CD4-positive, alpha-beta memory T cell (primary cell): ENCODE measurements at regions not wholly inside any gene's neighbourhood (a gene's known extent, or its start where the extent isn't known, plus 50 kb on each side); places are given as distances from the start of the nearest gene placed in this dataset.

Experiments
- CTCF ChIA-PET: fragments of 350-600 bp; sonication (Branson Sonifier 250); formaldehyde crosslinking; loops from one replicate; lab custom pipeline; 2021; ENCODE audit warnings: inconsistent platforms; ENCODE audit not compliant: partially characterized antibody; lab: Charles Lee
- POLR2A ChIA-PET: fragments of 350-600 bp; sonication (Branson Sonifier 250); formaldehyde crosslinking; loops from one replicate; lab custom pipeline; 2021; ENCODE audit not compliant: partially characterized antibody; lab: Charles Lee
- DNase-seq, 5 donors: peaks; one replicate each; pipeline versions ENCODE4 v3.0.0 to v3.0.0-alpha.2; 2020 to 2022; ENCODE audit warnings: mixed read lengths in 1 of 5
- H3K27ac ChIP-seq: one replicate; pipeline ENCODE4 v1.7.0; 2013; ENCODE audit warnings: low read depth, low read length
- H3K27me3 ChIP-seq: 2 replicates; pipeline ENCODE4 v1.7.0; 2013; ENCODE audit warnings: mild to moderate bottlenecking, low read length, moderate library complexity; ENCODE audit not compliant: insufficient read depth
- H3K36me3 ChIP-seq: 2 replicates; pipeline ENCODE4 v1.7.0; 2013; ENCODE audit warnings: mild to moderate bottlenecking, low read length, moderate library complexity; ENCODE audit not compliant: insufficient read depth
- H3K4me1 ChIP-seq: 2 replicates; pipeline ENCODE4 v1.7.0; 2013; ENCODE audit warnings: mild to moderate bottlenecking, low read length, moderate library complexity; ENCODE audit not compliant: insufficient read depth
- H3K4me3 ChIP-seq, 2 donors: one replicate each; pipeline ENCODE4 v1.7.0; 2013; ENCODE audit warnings: low read length in 2 of 2, mild to moderate bottlenecking in 1 of 2
- H3K9me3 ChIP-seq, 2 donors: one replicate each; pipeline ENCODE4 v1.7.0; 2013; ENCODE audit warnings: low read length in 2 of 2, control low read depth in 1 of 2; ENCODE audit not compliant: control insufficient read depth in 1 of 2
- H3K27ac Mint-ChIP-seq, 7 donors: one replicate each; pipeline ENCODE4 v1.8.0; 2020 to 2021; ENCODE audit warnings: mixed read lengths in 7 of 7, mild to moderate bottlenecking in 6 of 7, inconsistent platforms in 3 of 7, moderate library complexity in 3 of 7
- H3K27me3 Mint-ChIP-seq, 2 donors: one replicate each; pipeline ENCODE4 v1.8.0; 2020 to 2021; ENCODE audit warnings: mixed read lengths in 2 of 2
- H3K36me3 Mint-ChIP-seq, 2 donors: one replicate each; pipeline ENCODE4 v1.8.0; 2020 to 2021; ENCODE audit warnings: mixed read lengths in 2 of 2, inconsistent platforms in 1 of 2, mild to moderate bottlenecking in 1 of 2
- H3K4me1 Mint-ChIP-seq, 4 donors: one replicate each; pipeline ENCODE4 v1.8.0; 2020 to 2021; ENCODE audit warnings: mixed read lengths in 4 of 4, mild to moderate bottlenecking in 1 of 4
- H3K4me3 Mint-ChIP-seq, 8 donors: one replicate each; pipeline ENCODE4 v1.8.0; 2020 to 2021; ENCODE audit warnings: mixed read lengths in 8 of 8, mild to moderate bottlenecking in 7 of 8, moderate library complexity in 6 of 8, inconsistent platforms in 3 of 8
- H3K9me3 Mint-ChIP-seq, 8 donors: one replicate each; pipeline ENCODE4 v1.8.0; 2020 to 2021; ENCODE audit warnings: mixed read lengths in 8 of 8, mild to moderate bottlenecking in 5 of 8, inconsistent platforms in 3 of 8, moderate library complexity in 1 of 8
- intact Hi-C: fragments of 100-400 bp; cut with micrococcal nuclease; formaldehyde crosslinking; loops from one replicate; pipeline ENCODE4 v1.15.1; 2023

DNA sequence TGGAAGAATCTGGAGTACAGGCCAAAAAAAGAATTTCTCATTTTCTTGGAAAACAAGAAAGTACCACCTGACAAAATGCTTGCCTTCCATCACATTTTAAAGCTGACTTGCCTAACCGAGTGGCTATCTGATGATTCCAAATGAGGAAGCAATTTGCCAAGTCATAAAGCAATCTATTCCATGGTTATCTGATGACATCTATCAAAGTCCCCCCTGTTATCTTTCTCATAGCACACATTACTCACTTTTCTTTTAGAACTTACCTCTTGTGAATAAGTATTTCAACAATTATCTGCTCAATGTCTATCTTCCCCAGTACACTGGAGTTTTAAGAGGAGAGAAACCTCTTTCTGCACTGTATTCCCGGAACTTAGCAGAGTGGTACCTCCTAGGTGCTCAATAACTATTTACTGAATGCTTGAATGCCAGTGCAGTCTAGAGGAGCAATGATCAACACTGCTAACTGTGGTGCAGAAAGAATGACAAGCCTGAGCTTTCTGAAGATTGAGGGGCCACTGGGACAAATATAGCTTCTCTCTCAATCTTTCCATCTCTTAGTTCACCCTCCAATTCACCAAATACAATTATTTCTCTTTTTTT, 186.3 kb upstream of the ATP11B start:
- no peak overlapping the region for H3K4me3 Mint-ChIP-seq
- no peak for DNase-seq
- ChIA-PET CTCF (no interaction called here), POLR2A (no interaction called here)
- H3K27me3 Mint-ChIP-seq = peaks cover 2 to 7% of the 10 kb centered on the region in 2 donors
- no peaks in the 10 kb centered on the region for H3K4me1 Mint-ChIP-seq
- no peak overlapping the region for H3K27ac ChIP-seq
- no peaks in the 10 kb centered on the region for H3K9me3 ChIP-seq
- H3K36me3 ChIP-seq = no peaks in the 10 kb centered on the region
- no peak overlapping the region for H3K27ac Mint-ChIP-seq
- no peaks in the 10 kb centered on the region for H3K4me1 ChIP-seq
- intact Hi-C loops = no loop called here
- H3K4me3 ChIP-seq = no peak overlapping the region
- no peaks in the 10 kb centered on the region for H3K27me3 ChIP-seq
- H3K36me3 Mint-ChIP-seq = no peaks in the 10 kb centered on the region
- no peaks in the 10 kb centered on the region for H3K9me3 Mint-ChIP-seq

- Mint-ChIP-seq H3K4me3 (no peak overlapping the region), H3K9me3 (no peaks in the 10 kb centered on the region), H3K27ac (no peak overlapping the region), H3K27me3 (peaks cover 6 to 7% of the 10 kb centered on the region in 2 donors), H3K36me3 (no peaks in the 10 kb centered on the region), H3K4me1 (no peaks in the 10 kb centered on the region)
- ChIA-PET CTCF (no interaction called here), POLR2A (interaction anchor here (0.6 kb wide), 1 partner anchor 758 kb away, joined by 4 read pairs; no protein-coding TSS in a partner anchor)
- intact Hi-C loops = no loop called here
- no peaks in the 10 kb centered on the region for H3K9me3 ChIP-seq
- DNase-seq = no peak
- no peaks in the 10 kb centered on the region for H3K4me1 ChIP-seq
- no peaks in the 10 kb centered on the region for H3K36me3 ChIP-seq
- H3K27ac ChIP-seq = no peak overlapping the region
- H3K27me3 ChIP-seq = no peaks in the 10 kb centered on the region
- no peak overlapping the region for H3K4me3 ChIP-seq
Measured at GRCh38 chr3:182608832-182609231, 184.5 kb upstream of the ATP11B start.

DNA sequence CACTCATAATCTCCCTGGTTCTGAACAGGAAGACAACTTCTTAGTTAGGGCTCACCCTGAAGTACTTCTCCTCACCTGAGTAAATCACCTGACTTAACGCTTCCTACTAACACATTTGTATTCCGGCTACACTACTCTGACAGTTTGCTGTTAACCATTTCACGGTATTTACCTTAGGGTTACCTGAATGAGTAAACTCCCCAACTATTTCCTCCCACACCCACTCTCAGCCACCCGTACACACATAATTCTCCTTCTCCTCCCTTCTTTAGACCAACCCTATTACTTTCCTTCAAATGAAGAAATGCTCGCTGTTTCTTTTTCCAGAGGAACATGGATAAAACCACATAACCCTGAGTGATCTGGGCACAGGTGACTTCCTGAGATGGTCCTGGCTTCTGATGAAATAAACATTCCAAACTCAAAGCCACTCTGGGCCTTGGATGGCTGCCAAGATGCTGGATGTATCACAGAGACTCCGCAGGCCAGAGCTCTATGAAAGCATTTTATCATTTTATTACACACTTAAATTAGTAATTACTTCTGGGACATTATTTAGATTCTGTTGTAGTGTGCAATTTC, 183.6 kb upstream of the ATP11B start:
- intact Hi-C loops = no loop called here
- no peaks in the 10 kb centered on the region for H3K9me3 Mint-ChIP-seq
- Histone ChIP-seq H3K27ac (no peak overlapping the region), H3K9me3 (no peaks in the 10 kb centered on the region), H3K36me3 (no peaks in the 10 kb centered on the region), H3K27me3 (no peaks in the 10 kb centered on the region), H3K4me1 (no peaks in the 10 kb centered on the region), H3K4me3 (no peak overlapping the region)
- no peaks in the 10 kb centered on the region for H3K36me3 Mint-ChIP-seq
- no peak overlapping the region for H3K4me3 Mint-ChIP-seq
- POLR2A ChIA-PET = no interaction called here
- H3K27me3 Mint-ChIP-seq = peaks cover 6 to 7% of the 10 kb centered on the region in 2 donors
- H3K4me1 Mint-ChIP-seq = no peaks in the 10 kb centered on the region
- no peak overlapping the region for H3K27ac Mint-ChIP-seq
- CTCF ChIA-PET = no interaction called here
- DNase-seq = no peak

GRCh38 chr3:182612332-182612731, 181.0 kb upstream of the ATP11B start:
- H3K27me3 ChIP-seq = no peaks in the 10 kb centered on the region
- Mint-ChIP-seq H3K27ac (no peak overlapping the region), H3K4me1 (no peaks in the 10 kb centered on the region), H3K9me3 (no peaks in the 10 kb centered on the region), H3K4me3 (no peak overlapping the region), H3K27me3 (peaks cover 8 to 11% of the 10 kb centered on the region in 2 donors), H3K36me3 (no peaks in the 10 kb centered on the region)
- no peaks in the 10 kb centered on the region for H3K4me1 ChIP-seq
- CTCF ChIA-PET = no interaction called here
- H3K9me3 ChIP-seq = no peaks in the 10 kb centered on the region
- DNase-seq = no peak
- no peak overlapping the region for H3K27ac ChIP-seq
- POLR2A ChIA-PET = no interaction called here
- H3K4me3 ChIP-seq = no peak overlapping the region
- intact Hi-C loops = no loop called here
- no peaks in the 10 kb centered on the region for H3K36me3 ChIP-seq

DNA sequence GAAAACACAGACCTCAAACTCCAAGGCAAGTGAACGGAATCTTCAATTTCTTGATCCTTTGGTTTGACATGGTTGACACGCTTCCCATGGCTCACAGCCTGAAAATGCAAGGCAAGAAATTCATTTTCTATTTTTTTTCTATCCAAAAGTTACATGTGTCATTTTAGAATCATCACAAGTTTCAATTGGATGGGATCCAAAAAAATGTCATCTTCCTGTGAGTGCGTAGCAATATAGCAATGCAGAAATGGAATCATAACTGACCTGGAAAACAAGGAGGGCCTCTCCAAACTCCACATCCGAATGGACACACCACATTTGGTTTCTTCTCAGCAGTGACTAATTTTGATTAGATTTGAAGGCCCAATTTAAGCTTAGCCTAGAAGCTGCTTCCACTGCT, 175.8 kb upstream of the ATP11B start:
- peaks cover 13 to 14% of the 10 kb centered on the region in 2 donors for H3K27me3 Mint-ChIP-seq
- intact Hi-C loops = no loop called here
- CTCF ChIA-PET = no interaction called here

GRCh38 chr3:182618085-182618732, 175.1 kb upstream of the ATP11B start:
- Histone ChIP-seq H3K27ac (no peak overlapping the region), H3K9me3 (no peaks in the 10 kb centered on the region), H3K4me1 (no peaks in the 10 kb centered on the region), H3K27me3 (no peaks in the 10 kb centered on the region), H3K4me3 (no peak overlapping the region), H3K36me3 (no peaks in the 10 kb centered on the region)
- Mint-ChIP-seq H3K36me3 (no peaks in the 10 kb centered on the region), H3K27ac (no peak overlapping the region), H3K4me3 (no peak overlapping the region), H3K4me1 (no peaks in the 10 kb centered on the region), H3K27me3 (peaks cover 13 to 14% of the 10 kb centered on the region in 2 donors), H3K9me3 (no peaks in the 10 kb centered on the region)
- POLR2A ChIA-PET = no interaction called here
- intact Hi-C loops = no loop called here
- CTCF ChIA-PET = no interaction called here
- no peak for DNase-seq

More for the DNA sequence above, 175.8 kb upstream of the ATP11B start:
- H3K4me1 Mint-ChIP-seq = no peaks in the 10 kb centered on the region
- H3K4me3 Mint-ChIP-seq = no peak overlapping the region
- no peak overlapping the region for H3K27ac ChIP-seq
- no peak overlapping the region for H3K4me3 ChIP-seq
- POLR2A ChIA-PET = no interaction called here
- no peaks in the 10 kb centered on the region for H3K27me3 ChIP-seq
- no peaks in the 10 kb centered on the region for H3K4me1 ChIP-seq
- no peaks in the 10 kb centered on the region for H3K36me3 Mint-ChIP-seq
- H3K9me3 Mint-ChIP-seq = no peaks in the 10 kb centered on the region
- no peaks in the 10 kb centered on the region for H3K9me3 ChIP-seq
- no peak overlapping the region for H3K27ac Mint-ChIP-seq
- no peaks in the 10 kb centered on the region for H3K36me3 ChIP-seq
- no peak for DNase-seq

DNA sequence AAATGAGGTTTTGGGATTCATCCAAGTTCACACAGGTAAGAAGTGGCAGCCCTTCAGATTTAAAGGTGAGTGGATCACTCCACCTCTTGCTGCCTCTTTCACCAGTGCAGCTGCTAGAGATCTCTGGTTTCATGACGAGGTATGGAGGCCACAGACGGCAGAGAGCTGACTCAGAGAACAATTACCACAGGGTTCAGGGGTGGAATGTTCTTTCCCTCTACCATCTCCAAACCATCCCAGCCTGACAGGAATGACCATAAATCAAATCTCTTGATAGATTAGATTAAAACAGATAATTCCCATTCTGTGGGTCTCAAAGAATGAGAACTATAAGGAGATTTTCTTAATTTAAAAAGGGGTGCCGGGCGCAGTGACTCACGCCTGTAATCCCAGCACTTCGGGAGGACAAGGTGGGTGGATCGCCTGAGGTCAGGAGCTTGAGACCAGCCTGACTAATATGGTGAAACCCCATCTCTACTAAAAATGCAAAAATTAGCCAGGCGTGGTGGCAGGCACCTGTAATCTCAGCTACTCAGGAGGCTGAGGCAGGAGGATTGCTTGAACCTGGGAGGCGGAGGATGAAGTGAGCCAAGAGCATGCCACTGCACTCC, 174.2 kb upstream of the ATP11B start:
- no peaks in the 10 kb centered on the region for H3K4me1 ChIP-seq
- H3K4me3 ChIP-seq = no peak overlapping the region
- H3K27ac Mint-ChIP-seq = no peak overlapping the region
- intact Hi-C loops = no loop called here
- ChIA-PET CTCF (no interaction called here), POLR2A (no interaction called here)
- H3K9me3 ChIP-seq = no peaks in the 10 kb centered on the region
- no peak overlapping the region for H3K4me3 Mint-ChIP-seq
- H3K9me3 Mint-ChIP-seq = no peaks in the 10 kb centered on the region
- H3K36me3 Mint-ChIP-seq = no peaks in the 10 kb centered on the region
- no peak for DNase-seq
- H3K4me1 Mint-ChIP-seq = no peaks in the 10 kb centered on the region
- no peaks in the 10 kb centered on the region for H3K36me3 ChIP-seq
- H3K27me3 ChIP-seq = no peaks in the 10 kb centered on the region
- peaks cover 11 to 13% of the 10 kb centered on the region in 2 donors for H3K27me3 Mint-ChIP-seq
- H3K27ac ChIP-seq = no peak overlapping the region
